VCaP (cell line): ENCODE measurements at regions not wholly inside any gene's neighbourhood (a gene's known extent, or its start where the extent isn't known, plus 50 kb on each side); places are given as distances from the start of the nearest gene placed in this dataset.
"Not testable (repeated sequence)": the region's sequence is repeated elsewhere in the genome, so short reads cannot be mapped to it uniquely, and the experiment has no call there.

ENCODE experiments used
- H3K27ac ChIP-seq: fragments of 450-650 bp; 2 replicates; pipeline ENCODE4 v1.5.1; 2017
- CTCF ChIP-seq: fragments of 450-650 bp; conservative IDR thresholded peaks from 2 replicates; pipeline ENCODE4 v1.5.1; 2017; ENCODE audit warnings: mild to moderate bottlenecking, moderate library complexity

DNA sequence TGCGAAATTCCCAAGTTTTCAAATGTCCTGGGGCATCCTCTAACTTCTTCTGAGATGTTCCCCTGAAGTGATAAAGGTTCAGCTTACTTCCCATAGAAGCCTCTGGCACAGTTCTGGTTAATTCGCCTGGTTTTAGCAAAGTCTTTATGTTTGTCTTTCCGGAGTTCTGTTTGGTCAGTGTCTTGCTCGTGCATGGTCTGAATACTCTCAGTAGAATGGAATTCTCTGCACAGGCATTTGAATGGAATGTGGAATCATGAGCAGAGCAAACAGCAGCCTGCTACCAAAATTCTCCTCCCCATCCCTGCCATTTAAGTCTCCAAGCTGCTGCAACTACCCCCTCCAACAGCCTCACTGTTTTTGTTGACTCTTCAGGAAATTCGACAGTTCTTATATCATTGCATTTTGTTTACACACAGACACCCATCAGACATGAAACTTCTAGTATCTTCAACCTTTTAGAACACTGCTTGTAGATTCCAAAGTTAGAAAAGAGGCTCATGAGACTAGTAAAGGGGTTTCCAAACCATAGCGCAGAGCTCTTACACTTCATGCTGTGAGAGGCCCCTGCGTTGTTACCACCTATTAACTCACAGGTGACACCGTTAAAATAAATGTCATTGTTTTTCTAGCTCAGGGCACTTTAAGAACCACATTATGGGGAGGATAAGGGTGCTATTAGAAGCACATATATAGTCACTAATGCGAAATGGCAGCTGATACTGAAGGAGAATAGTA lies 129.7 kb downstream of the PLCE1 start:
- no peak overlapping the region for H3K27ac ChIP-seq
- TF ChIP-seq CTCF = no peak

DNA sequence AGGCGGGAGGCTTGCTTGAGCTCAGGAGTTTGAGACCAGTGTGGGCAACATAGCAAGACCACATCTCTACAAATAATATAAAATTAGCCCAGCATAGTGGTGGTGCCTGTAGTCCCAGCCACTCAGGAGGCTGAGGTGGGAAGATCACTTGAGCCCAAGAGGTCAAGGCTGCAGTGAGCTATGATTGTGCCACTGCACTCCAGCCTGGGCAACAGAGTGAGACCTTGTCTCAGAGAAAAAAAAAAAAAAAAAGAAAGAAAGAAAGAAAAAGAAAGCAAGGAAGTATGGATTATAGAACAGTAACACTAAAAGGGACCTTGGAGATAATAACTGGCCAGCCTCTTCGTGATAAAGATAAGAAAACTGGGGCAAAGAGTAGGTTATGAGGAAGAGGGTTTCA lies 130.4 kb downstream of the PLCE1 start:
- not testable (repeated sequence) for H3K27ac ChIP-seq

DNA sequence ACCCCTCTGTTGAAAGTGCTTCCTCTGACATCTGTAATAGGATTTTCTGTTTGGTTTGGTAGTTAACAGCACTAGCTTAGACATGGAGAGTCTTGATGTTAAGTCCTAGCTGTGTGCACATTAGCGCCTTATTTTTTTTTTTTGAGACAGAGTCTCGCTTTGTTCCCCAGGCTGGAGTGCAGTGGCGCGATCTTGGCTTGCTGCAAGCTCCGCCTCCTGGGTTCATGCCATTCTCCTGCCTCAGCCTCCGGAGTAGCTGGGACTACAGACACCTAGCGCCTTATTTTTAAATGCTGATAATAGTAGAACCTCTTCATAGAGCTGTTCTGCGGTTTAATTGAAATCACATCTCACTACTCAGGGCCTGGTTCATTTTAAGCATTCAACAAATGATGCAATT lies 131.5 kb downstream of the PLCE1 start:
- not testable (repeated sequence) for H3K27ac ChIP-seq

- H3K27ac ChIP-seq = no peak overlapping the region
- TF ChIP-seq CTCF = no peak
Measured at GRCh38 chr10:94125856-94126255, 132.1 kb downstream of the PLCE1 start.

DNA sequence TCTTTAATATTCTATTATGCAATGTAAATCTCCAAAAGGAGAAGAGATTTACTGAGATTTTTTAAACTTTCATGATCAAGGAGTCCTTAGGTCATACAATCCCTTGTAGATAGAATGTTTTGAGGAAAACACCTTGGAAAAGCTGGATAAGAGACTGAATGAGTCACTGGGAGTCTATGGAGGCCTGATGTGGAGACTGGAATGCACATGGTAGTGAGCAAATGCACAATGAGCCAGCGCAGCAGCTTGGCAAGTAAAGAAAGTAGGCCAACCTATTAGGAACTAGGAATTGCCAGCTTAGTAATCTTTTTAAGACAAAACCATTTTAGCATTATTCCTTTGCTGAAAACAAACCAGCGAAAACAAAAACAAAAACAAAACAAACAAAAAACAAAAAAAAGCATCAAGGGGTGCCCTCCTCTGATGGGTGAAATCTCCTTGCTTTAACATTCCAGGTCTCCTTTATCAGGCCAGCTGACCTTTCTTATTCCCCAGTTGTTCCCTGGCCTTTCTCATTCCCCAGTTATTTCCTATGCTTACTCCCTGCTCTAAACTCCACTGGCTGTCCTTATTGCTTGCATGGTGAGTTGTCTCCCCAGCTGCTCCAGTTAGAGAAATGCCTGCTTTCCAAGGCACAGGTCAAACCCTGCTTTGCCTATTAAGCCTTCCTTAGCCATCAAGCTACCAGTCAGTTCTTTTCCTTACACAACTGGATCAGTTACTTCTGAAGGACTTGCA lies 135.8 kb downstream of the PLCE1 start:
- peak overlapping the region; percentile 66; the same call in 1 of the 2 replicates for H3K27ac ChIP-seq
- no peak for TF ChIP-seq CTCF

- no peak for TF ChIP-seq CTCF
- peak overlapping the region; percentile 66 for H3K27ac ChIP-seq
Measured at GRCh38 chr10:94131885-94132284, 138.2 kb downstream of the PLCE1 start.

DNA sequence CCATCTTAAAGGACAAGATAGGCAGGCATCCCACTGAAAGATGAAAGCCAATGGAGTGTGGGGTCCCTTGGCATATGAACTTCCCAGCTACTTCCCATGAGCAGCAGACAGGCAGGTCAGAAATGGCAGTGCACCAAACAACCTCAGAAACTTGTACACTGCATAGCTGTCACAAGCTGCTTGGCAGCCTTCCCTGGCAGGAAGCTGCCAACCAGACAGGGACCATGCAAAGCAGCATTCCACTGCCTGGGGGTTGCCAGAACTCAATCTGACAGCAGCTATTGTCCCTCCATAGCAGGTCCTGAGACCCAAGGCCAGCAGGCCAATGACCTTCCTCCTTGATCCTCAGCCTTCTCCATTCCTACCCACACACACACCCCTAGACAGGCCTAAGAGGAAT lies 139.5 kb downstream of the PLCE1 start:
- H3K27ac ChIP-seq = peak overlapping the region; percentile 66
- TF ChIP-seq CTCF = no peak

DNA sequence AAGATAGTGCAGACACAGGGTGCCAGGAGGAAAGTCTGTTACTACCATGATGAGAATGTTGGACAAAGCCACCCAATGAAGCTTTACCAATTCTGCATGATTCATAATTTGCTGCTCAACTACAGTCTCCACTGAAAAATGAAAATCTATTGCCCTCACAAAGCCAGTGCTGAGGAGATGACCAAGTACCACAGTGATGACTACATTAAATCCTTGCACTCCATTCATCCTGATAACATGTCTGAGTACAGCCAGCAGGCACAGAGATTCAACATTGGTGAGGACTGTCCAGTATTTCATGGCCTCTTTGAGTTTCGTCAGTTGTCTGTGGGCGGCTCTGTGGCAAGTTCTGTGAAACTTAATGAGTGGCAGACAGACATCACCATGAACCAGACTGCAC lies 144.0 kb downstream of the PLCE1 start:
- H3K27ac ChIP-seq = no peak overlapping the region
- TF ChIP-seq CTCF = no peak
